OCI-M1 (cell line): ENCODE measurements at regions not wholly inside any gene's neighbourhood (a gene's known extent, or its start where the extent isn't known, plus 50 kb on each side); places are given as distances from the start of the nearest gene placed in this dataset.
"Not testable (repeated sequence)": the region's sequence is repeated elsewhere in the genome, so short reads cannot be mapped to it uniquely, and the experiment has no call there.

Experiments
- DNase-seq: peaks from one replicate; lab custom pipeline; 2025; lab: John Stamatoyannopoulos, UW

- peak; percentile 42 for DNase-seq
Measured at GRCh38 chr1:190000365-190000872, 477.2 kb downstream of the BRINP3 start.

- peak; percentile 75 for DNase-seq
Measured at GRCh38 chr1:190001187-190001586, 476.5 kb downstream of the BRINP3 start.

- no peak for DNase-seq
Measured at GRCh38 chr1:190003376-190003775, 474.3 kb downstream of the BRINP3 start.

- no peak for DNase-seq
Measured at GRCh38 chr1:190011585-190011984, 466.1 kb downstream of the BRINP3 start.

- not testable (repeated sequence) for DNase-seq
Measured at GRCh38 chr1:190019151-190019550, 458.5 kb downstream of the BRINP3 start.

GRCh38 chr1:190019717-190020116 is 457.9 kb downstream of the BRINP3 start:
- DNase-seq = no peak

GRCh38 chr1:190022709-190023108 is 455.0 kb downstream of the BRINP3 start:
- peak; percentile 51 for DNase-seq

- no peak for DNase-seq
Measured at GRCh38 chr1:190029441-190029840, 448.2 kb downstream of the BRINP3 start.

GRCh38 chr1:190043655-190044054 is 434.0 kb downstream of the BRINP3 start:
- no peak for DNase-seq

GRCh38 chr1:190046231-190046630 is 431.4 kb downstream of the BRINP3 start:
- no peak for DNase-seq
